HL-60 (cell line): ENCODE measurements at regions not wholly inside any gene's neighbourhood (a gene's known extent, or its start where the extent isn't known, plus 50 kb on each side); places are given as distances from the start of the nearest gene placed in this dataset.

Experiments used
- DNase-seq, 2 experiments: peaks; one replicate each; pipeline ENCODE4 v3.0.0-alpha.2; 2010 to 2020; ENCODE audit warnings: low read depth in 1 of 2, low spot score in 1 of 2
- H3K27ac ChIP-seq: fragments of 250-450 bp; sonication (Bioruptor Pico); replicated peaks from 2 replicates; pipeline ENCODE4 v1.5.1; 2020; ENCODE audit warnings: mild to moderate bottlenecking, moderate library complexity
- H3K27me3 ChIP-seq: fragments of 250-450 bp; sonication (Bioruptor Pico); 2 replicates; pipeline ENCODE4 v1.5.1; 2021; ENCODE audit warnings: mild to moderate bottlenecking, moderate library complexity; ENCODE audit not compliant: insufficient read depth, poor library complexity, severe bottlenecking
- H3K4me3 ChIP-seq: replicated peaks from 2 replicates; pipeline ENCODE4 v1.5.1; 2011; ENCODE audit warnings: mild to moderate bottlenecking, control low read depth, low read length; ENCODE audit not compliant: insufficient read depth
- CTCF ChIP-seq: IDR thresholded peaks from one replicate; pipeline ENCODE4 v1.5.1; 2011; ENCODE audit warnings: low read length, control low read depth, inconsistent platforms; ENCODE audit not compliant: insufficient read depth
- GABPA ChIP-seq: IDR thresholded peaks from 2 replicates; pipeline ENCODE4 v1.6.1; 2012; ENCODE audit warnings: low read depth
- POLR2AphosphoS5 ChIP-seq: IDR thresholded peaks from 2 replicates; pipeline ENCODE4 v1.6.1; 2012; ENCODE audit warnings: low read depth
- REST ChIP-seq: IDR thresholded peaks from 2 replicates; pipeline ENCODE4 v1.6.1; 2012; ENCODE audit warnings: low read depth; ENCODE audit not compliant: insufficient replicate concordance
- SPI1 ChIP-seq: IDR thresholded peaks from 2 replicates; pipeline ENCODE4 v1.6.1; 2012; ENCODE audit warnings: low read depth, mild to moderate bottlenecking, borderline replicate concordance

- TF ChIP-seq REST (no peak), POLR2AphosphoS5 (no peak), CTCF (no peak), GABPA (no peak), SPI1 (no peak)
Observed at GRCh38 chr2:101587251-101587650, 110.3 kb upstream of the MAP4K4 start.

GRCh38 chr2:101583861-101584260, 108.9 kb upstream of the RFX8 start:
- no peak overlapping the region for H3K27ac ChIP-seq
- TF ChIP-seq CTCF = no peak
- no peak for TF ChIP-seq SPI1
- TF ChIP-seq REST = no peak
- TF ChIP-seq POLR2AphosphoS5 = no peak
- no peak for TF ChIP-seq GABPA
- no peaks in the 10 kb centered on the region for H3K27me3 ChIP-seq
- no peak for DNase-seq
- no peak overlapping the region for H3K4me3 ChIP-seq

More at GRCh38 chr2:101587251-101587650, 110.3 kb upstream of the MAP4K4 start:
- Histone ChIP-seq H3K27me3 (no peaks in the 10 kb centered on the region), H3K4me3 (no peak overlapping the region), H3K27ac (no peak overlapping the region)
- no peak for DNase-seq

GRCh38 chr2:101581675-101582299, 106.9 kb upstream of the RFX8 start:
- Histone ChIP-seq H3K4me3 (no peak overlapping the region), H3K27ac (no peak overlapping the region), H3K27me3 (no peaks in the 10 kb centered on the region)
- no peak for TF ChIP-seq POLR2AphosphoS5
- no peak for TF ChIP-seq SPI1
- TF ChIP-seq REST = no peak
- no peak for DNase-seq
